SK-N-SH treated with all-trans-retinoic acid at 6 μM for 48 hours (cell line): ENCODE measurements at regions not wholly inside any gene's neighbourhood (a gene's known extent, or its start where the extent isn't known, plus 50 kb on each side); places are given as distances from the start of the nearest gene placed in this dataset.

Experiments used
- ARNTL ChIP-seq: fragments of 450-650 bp; formaldehyde crosslinking; IDR thresholded peaks from 2 replicates; pipeline ENCODE4 v1.5.0; 2020; ENCODE audit warnings: low read depth, mild to moderate bottlenecking, moderate library complexity, borderline replicate concordance
- CSDC2 ChIP-seq: fragments of 250-450 bp; sonication (Bioruptor Pico); IDR thresholded peaks from 2 replicates; pipeline ENCODE4 v1.5.0; 2020; ENCODE audit warnings: mild to moderate bottlenecking, moderate library complexity
- ESRRG ChIP-seq: fragments of 250-450 bp; sonication (Bioruptor Pico); IDR thresholded peaks from 2 replicates; pipeline ENCODE4 v1.6.1; 2021; ENCODE audit warnings: mild to moderate bottlenecking
- OSR1 ChIP-seq: fragments of 250-450 bp; sonication (Bioruptor Pico); IDR thresholded peaks from 2 replicates; pipeline ENCODE4 v1.8.0; 2022; ENCODE audit warnings: moderate library complexity, mild to moderate bottlenecking, inconsistent platforms
- POU6F1 ChIP-seq: fragments of 250-450 bp; sonication (Bioruptor Pico); IDR thresholded peaks from 2 replicates; pipeline ENCODE4 v1.8.0; 2021; ENCODE audit warnings: low read depth, mild to moderate bottlenecking, moderate library complexity, borderline replicate concordance
- RARB ChIP-seq: fragments of 250-450 bp; sonication (Bioruptor Pico); IDR thresholded peaks from 2 replicates; pipeline ENCODE4 v1.8.0; 2021; ENCODE audit warnings: mild to moderate bottlenecking, moderate library complexity
- SNAI2 ChIP-seq: fragments of 250-450 bp; sonication (Bioruptor Pico); IDR thresholded peaks from 2 replicates; pipeline ENCODE4 v1.5.0; 2020; ENCODE audit warnings: mild to moderate bottlenecking, moderate library complexity
- ZFP3 ChIP-seq: fragments of 250-450 bp; sonication (Bioruptor Pico); IDR thresholded peaks from 2 replicates; pipeline ENCODE4 v1.5.0; 2020; ENCODE audit warnings: mild to moderate bottlenecking, moderate library complexity
- ZFP30 ChIP-seq: fragments of 450-650 bp; formaldehyde crosslinking; IDR thresholded peaks from 2 replicates; pipeline ENCODE4 v1.5.0; 2022; ENCODE audit warnings: mild to moderate bottlenecking, moderate library complexity
- ZNF70 ChIP-seq: fragments of 450-650 bp; formaldehyde crosslinking; IDR thresholded peaks from 2 replicates; pipeline ENCODE4 v1.5.0; 2020; ENCODE audit warnings: mild to moderate bottlenecking, moderate library complexity
- TF ChIP-seq, protein P1 (sequence below): fragments of 250-450 bp; sonication (Bioruptor Pico); IDR thresholded peaks from 2 replicates; pipeline ENCODE4 v1.5.1; 2021; ENCODE audit warnings: mild to moderate bottlenecking, moderate library complexity

- TF ChIP-seq SNAI2 (CRISPR knock-in tag) (no peak), ARNTL (CRISPR knock-in tag) (no peak), OSR1 (no peak), ZFP3 (no peak), POU6F1 (CRISPR knock-in tag) (no peak), ZNF70 (CRISPR knock-in tag) (no peak), ESRRG (CRISPR knock-in tag) (no peak), CSDC2 (no peak), ZFP30 (no peak), RARB (no peak)
- TF ChIP-seq, protein P1, sequence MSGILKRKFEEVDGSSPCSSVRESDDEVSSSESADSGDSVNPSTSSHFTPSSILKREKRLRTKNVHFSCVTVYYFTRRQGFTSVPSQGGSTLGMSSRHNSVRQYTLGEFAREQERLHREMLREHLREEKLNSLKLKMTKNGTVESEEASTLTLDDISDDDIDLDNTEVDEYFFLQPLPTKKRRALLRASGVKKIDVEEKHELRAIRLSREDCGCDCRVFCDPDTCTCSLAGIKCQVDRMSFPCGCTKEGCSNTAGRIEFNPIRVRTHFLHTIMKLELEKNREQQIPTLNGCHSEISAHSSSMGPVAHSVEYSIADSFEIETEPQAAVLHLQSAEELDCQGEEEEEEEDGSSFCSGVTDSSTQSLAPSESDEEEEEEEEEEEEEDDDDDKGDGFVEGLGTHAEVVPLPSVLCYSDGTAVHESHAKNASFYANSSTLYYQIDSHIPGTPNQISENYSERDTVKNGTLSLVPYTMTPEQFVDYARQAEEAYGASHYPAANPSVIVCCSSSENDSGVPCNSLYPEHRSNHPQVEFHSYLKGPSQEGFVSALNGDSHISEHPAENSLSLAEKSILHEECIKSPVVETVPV (CRISPR knock-in tag) = no peak
These were observed 91.7 kb upstream of the IL6 start for GRCh38 chr7:22635349-22635748.
